ENCODE measurements at regions not wholly inside any gene's neighbourhood (a gene's known extent, or its start where the extent isn't known, plus 50 kb on each side); places are given as distances from the start of the nearest gene placed in this dataset.

- TF ChIP-seq CTCF (IDR thresholded peaks at IDR 0.05; ENCODE audit: low read depth, low read length) (no peak), EZH2phosphoT487 (IDR thresholded peaks at IDR 0.05; ENCODE audit: low read depth) (no peak)
- peaks cover 5% of the 10 kb centered on the region; the same call in 1 of the 2 replicates for H3K9me3 ChIP-seq (ENCODE audit: insufficient read depth, low read length)
- no peak overlapping the region for H3K4me2 ChIP-seq (ENCODE audit: low read length)
- H3K36me3 ChIP-seq (replicated peaks; ENCODE audit: low read depth, low read length): no peaks in the 10 kb centered on the region
- H3K4me3 ChIP-seq (ENCODE audit: low read length): no peak overlapping the region
- no peak overlapping the region for H3K9ac ChIP-seq (ENCODE audit: low read length)
- no peak overlapping the region for H3K27ac ChIP-seq (ENCODE audit: low read length)
- no peak overlapping the region for H2AFZ ChIP-seq (ENCODE audit: low read depth, low read length)
- H3K4me1 ChIP-seq (ENCODE audit: low read length): no peaks in the 10 kb centered on the region
- H4K20me1 ChIP-seq (ENCODE audit: insufficient read depth, low read length): no peaks in the 10 kb centered on the region
- H3K27me3 ChIP-seq (ENCODE audit: low read depth, low read length): peaks cover 27% of the 10 kb centered on the region; the same call in 1 of the 2 replicates
- no peaks in the 10 kb centered on the region for H3K79me2 ChIP-seq (ENCODE audit: low read length)
Measured at GRCh38 chr20:40602381-40602780, 86.7 kb downstream of the MAFB start.

- Histone ChIP-seq H2AFZ (ENCODE audit: low read depth, low read length) (peak overlapping the region; percentile 17; the same call in 1 of the 2 replicates), H4K20me1 (ENCODE audit: insufficient read depth, low read length) (no peaks in the 10 kb centered on the region), H3K36me3 (replicated peaks; ENCODE audit: low read depth, low read length) (no peaks in the 10 kb centered on the region), H3K9me3 (ENCODE audit: insufficient read depth, low read length) (peaks cover 5% of the 10 kb centered on the region; the same call in 1 of the 2 replicates), H3K27me3 (ENCODE audit: low read depth, low read length) (peaks cover 25% of the 10 kb centered on the region), H3K4me3 (ENCODE audit: low read length) (no peak overlapping the region), H3K79me2 (ENCODE audit: low read length) (no peaks in the 10 kb centered on the region), H3K27ac (ENCODE audit: low read length) (no peak overlapping the region), H3K4me2 (ENCODE audit: low read length) (no peak overlapping the region), H3K4me1 (ENCODE audit: low read length) (no peaks in the 10 kb centered on the region), H3K9ac (ENCODE audit: low read length) (no peak overlapping the region)
- TF ChIP-seq EZH2phosphoT487 (IDR thresholded peaks at IDR 0.05; ENCODE audit: low read depth) (no peak), CTCF (IDR thresholded peaks at IDR 0.05; ENCODE audit: low read depth, low read length) (no peak)
Measured at GRCh38 chr20:40600441-40601219, 88.4 kb downstream of the MAFB start.

- no peak overlapping the region for H3K4me3 ChIP-seq (ENCODE audit: low read length)
- no peaks in the 10 kb centered on the region for H3K36me3 ChIP-seq (replicated peaks; ENCODE audit: low read depth, low read length)
- H3K27me3 ChIP-seq (ENCODE audit: low read depth, low read length): peaks cover 25% of the 10 kb centered on the region
- no peak overlapping the region for H3K9ac ChIP-seq (ENCODE audit: low read length)
- peaks cover 5% of the 10 kb centered on the region; the same call in 1 of the 2 replicates for H3K9me3 ChIP-seq (ENCODE audit: insufficient read depth, low read length)
- H3K27ac ChIP-seq (ENCODE audit: low read length): no peak overlapping the region
- no peaks in the 10 kb centered on the region for H3K4me1 ChIP-seq (ENCODE audit: low read length)
- H3K4me2 ChIP-seq (ENCODE audit: low read length): no peak overlapping the region
- no peaks in the 10 kb centered on the region for H4K20me1 ChIP-seq (ENCODE audit: insufficient read depth, low read length)
- no peak for TF ChIP-seq EZH2phosphoT487 (IDR thresholded peaks at IDR 0.05; ENCODE audit: low read depth)
- no peak for TF ChIP-seq CTCF (IDR thresholded peaks at IDR 0.05; ENCODE audit: low read depth, low read length)
- no peaks in the 10 kb centered on the region for H3K79me2 ChIP-seq (ENCODE audit: low read length)
- no peak overlapping the region for H2AFZ ChIP-seq (ENCODE audit: low read depth, low read length)
Measured at GRCh38 chr20:40599987-40600386, 89.0 kb downstream of the MAFB start.

GRCh38 chr20:40592941-40593340, 96.1 kb downstream of the MAFB start:
- H2AFZ ChIP-seq (ENCODE audit: low read depth, low read length): no peak overlapping the region
- no peak overlapping the region for H3K9ac ChIP-seq (ENCODE audit: low read length)
- H3K79me2 ChIP-seq (ENCODE audit: low read length): no peaks in the 10 kb centered on the region
- TF ChIP-seq CTCF (IDR thresholded peaks at IDR 0.05; ENCODE audit: low read depth, low read length) (no peak), EZH2phosphoT487 (IDR thresholded peaks at IDR 0.05; ENCODE audit: low read depth) (no peak)
- H3K4me2 ChIP-seq (ENCODE audit: low read length): no peak overlapping the region
- no peak overlapping the region for H3K4me3 ChIP-seq (ENCODE audit: low read length)
- H3K4me1 ChIP-seq (ENCODE audit: low read length): no peaks in the 10 kb centered on the region
- H3K27me3 ChIP-seq (ENCODE audit: low read depth, low read length): peaks cover 47% of the 10 kb centered on the region
- H3K9me3 ChIP-seq (ENCODE audit: insufficient read depth, low read length): no peaks in the 10 kb centered on the region
- H3K27ac ChIP-seq (ENCODE audit: low read length): no peak overlapping the region
- no peaks in the 10 kb centered on the region for H4K20me1 ChIP-seq (ENCODE audit: insufficient read depth, low read length)
- H3K36me3 ChIP-seq (replicated peaks; ENCODE audit: low read depth, low read length): no peaks in the 10 kb centered on the region
